H1 (cell line): ENCODE measurements at regions not wholly inside any gene's neighbourhood (a gene's known extent, or its start where the extent isn't known, plus 50 kb on each side); places are given as distances from the start of the nearest gene placed in this dataset.

Experiments used
- CTCF ChIA-PET: fragments of 300-600 bp; sonication (Branson Sonifier 250); formaldehyde crosslinking; loops from one replicate; lab custom pipeline; 2021; ENCODE audit not compliant: partially characterized antibody; lab: Charles Lee
- POLR2A ChIA-PET: fragments of 300-600 bp; sonication (Branson Sonifier 250); formaldehyde crosslinking; loops from one replicate; lab custom pipeline; 2021; ENCODE audit warnings: inconsistent platforms; ENCODE audit not compliant: partially characterized antibody; lab: Charles Lee
- DNase-seq, 2 experiments: peaks; one replicate each; pipeline versions ENCODE4 v3.0.0 to v3.0.0-alpha.2; 2010 to 2022; ENCODE audit warnings: low spot score in 2 of 2, low read depth in 1 of 2, mixed read lengths in 1 of 2
- FAIRE-seq: peaks from 2 replicates; lab custom pipeline; 2011; peaks lifted over from hg19 to GRCh38; lab: Jason Lieb, UNC
- H2AFZ ChIP-seq: 2 replicates; pipeline ENCODE4 v1.8.1; 2012; ENCODE audit warnings: low read length, inconsistent platforms
- H2AK5ac ChIP-seq: 2 replicates; pipeline ENCODE4 v1.6.1; 2013; ENCODE audit warnings: low read depth, low read length
- H2BK120ac ChIP-seq: replicated peaks from 2 replicates; pipeline ENCODE3; 2013; ENCODE audit warnings: low read depth, low read length, inconsistent platforms
- H2BK12ac ChIP-seq: 2 replicates; pipeline ENCODE4 v1.6.1; 2013; ENCODE audit warnings: low read depth, low read length
- H2BK15ac ChIP-seq: 2 replicates; pipeline ENCODE4 v1.6.1; 2013; ENCODE audit warnings: low read length
- H2BK20ac ChIP-seq: 2 replicates; pipeline ENCODE4 v1.6.1; 2013; ENCODE audit warnings: low read length
- H2BK5ac ChIP-seq: 2 replicates; pipeline ENCODE4 v1.6.1; 2013; ENCODE audit warnings: low read depth, low read length
- H3K14ac ChIP-seq: 2 replicates; pipeline ENCODE4 v1.6.1; 2013; ENCODE audit warnings: inconsistent platforms; ENCODE audit not compliant: insufficient read length
- H3K18ac ChIP-seq: 2 replicates; pipeline ENCODE4 v1.6.1; 2013; ENCODE audit warnings: low read length; ENCODE audit errors: extremely low read depth
- H3K23ac ChIP-seq: 2 replicates; pipeline ENCODE4 v1.6.1; 2013; ENCODE audit warnings: inconsistent platforms; ENCODE audit not compliant: insufficient read length
- H3K23me2 ChIP-seq: 2 replicates; pipeline ENCODE4 v1.6.1; 2013; ENCODE audit warnings: low read depth, low read length
- H3K27ac ChIP-seq: 2 replicates; pipeline ENCODE4 v1.6.1; 2011; ENCODE audit warnings: low read depth, low read length, inconsistent platforms
- H3K27me3 ChIP-seq, 4 experiments: replicated peaks in 1 of 4; 1 replicate in 1 of 4; 2 replicates in 3 of 4; pipeline versions ENCODE4 v1.6.1 to v1.8.1; 2011 to 2013; ENCODE audit warnings: low read length in 3 of 4, mild to moderate bottlenecking in 3 of 4, inconsistent platforms in 2 of 4, mixed read lengths in 2 of 4, moderate library complexity in 1 of 4; ENCODE audit not compliant: control insufficient read depth in 3 of 4, insufficient read depth in 3 of 4; ENCODE audit errors: extremely low read depth in 1 of 4
- H3K36me3 ChIP-seq, 4 experiments: 2 replicates each; pipeline versions ENCODE4 v1.6.1 to v1.8.1; 2011 to 2013; ENCODE audit warnings: mild to moderate bottlenecking in 4 of 4, low read length in 3 of 4, moderate library complexity in 2 of 4, control low read depth in 1 of 4, inconsistent platforms in 1 of 4; ENCODE audit not compliant: insufficient read depth in 4 of 4, control insufficient read depth in 2 of 4
- H3K4ac ChIP-seq: replicated peaks from 2 replicates; pipeline ENCODE3; 2013; ENCODE audit warnings: low read length, low read depth, mixed read lengths, inconsistent platforms; ENCODE audit not compliant: insufficient read length
- H3K4me1 ChIP-seq, 4 experiments: replicated peaks in 1 of 4; 1 replicate in 1 of 4; 2 replicates in 3 of 4; pipeline versions ENCODE4 v1.6.1 to v1.8.1; 2011 to 2013; ENCODE audit warnings: low read length in 3 of 4, inconsistent platforms in 2 of 4, mixed read lengths in 1 of 4; ENCODE audit not compliant: insufficient read depth in 4 of 4, control insufficient read depth in 3 of 4
- H3K4me2 ChIP-seq, 2 experiments: 2 replicates each; pipeline versions ENCODE4 v1.6.1 to v1.8.1; 2011 to 2013; ENCODE audit warnings: low read depth in 2 of 2, low read length in 2 of 2, control low read depth in 1 of 2, inconsistent platforms in 1 of 2, mild to moderate bottlenecking in 1 of 2; ENCODE audit not compliant: insufficient read depth in 1 of 2
- H3K4me3 ChIP-seq, 4 experiments: fragments of 200-600, 300-600 bp in 1 of 4; sonication (generic), shearing (Covaris generic), sonication (Bioruptor Twin) in 1 of 4; 2 replicates each; pipeline versions ENCODE4 v1.5.1 to v1.8.1; 2011 to 2016; ENCODE audit warnings: low read length in 4 of 4, low read depth in 3 of 4, control low read depth in 2 of 4, inconsistent platforms in 2 of 4, mild to moderate bottlenecking in 2 of 4, mixed read lengths in 1 of 4, moderate library complexity in 1 of 4; ENCODE audit not compliant: insufficient read depth in 2 of 4; ENCODE audit errors: extremely low read depth in 1 of 4
- H3K56ac ChIP-seq: replicated peaks from 2 replicates; pipeline ENCODE3; 2013; ENCODE audit warnings: low read depth, mild to moderate bottlenecking, mixed read lengths, low read length, inconsistent platforms; ENCODE audit not compliant: insufficient read length
- H3K79me1 ChIP-seq: 2 replicates; pipeline ENCODE4 v1.6.1; 2013; ENCODE audit warnings: low read depth, low read length, control low read depth
- H3K79me2 ChIP-seq, 2 experiments: 2 replicates each; pipeline versions ENCODE4 v1.6.1 to v1.8.1; 2012 to 2013; ENCODE audit warnings: low read length in 2 of 2, mild to moderate bottlenecking in 2 of 2, inconsistent platforms in 1 of 2; ENCODE audit not compliant: insufficient read depth in 2 of 2, control insufficient read depth in 1 of 2
- H3K9ac ChIP-seq, 4 experiments: replicated peaks in 1 of 4; 1 replicate in 1 of 4; 2 replicates in 3 of 4; pipeline versions ENCODE4 v1.6.1 to v1.8.1; 2011 to 2013; ENCODE audit warnings: low read depth in 3 of 4, low read length in 3 of 4, control low read depth in 2 of 4, mild to moderate bottlenecking in 2 of 4, moderate library complexity in 2 of 4, inconsistent platforms in 1 of 4; ENCODE audit errors: extremely low read depth in 1 of 4
- H3K9me3 ChIP-seq, 2 experiments: 2 replicates each; pipeline versions ENCODE4 v1.6.1 to v1.8.1; 2012 to 2013; ENCODE audit warnings: mild to moderate bottlenecking in 2 of 2, moderate library complexity in 2 of 2, control low read depth in 1 of 2, inconsistent platforms in 1 of 2, low read depth in 1 of 2, low read length in 1 of 2, mixed read lengths in 1 of 2; ENCODE audit not compliant: insufficient read depth in 2 of 2
- H4K20me1 ChIP-seq, 2 experiments: replicated peaks in 1 of 2; 2 replicates each; pipeline versions ENCODE3 to v1.8.1; 2011 to 2013; ENCODE audit warnings: inconsistent platforms in 2 of 2, low read length in 2 of 2, mild to moderate bottlenecking in 1 of 2; ENCODE audit not compliant: insufficient read depth in 2 of 2, control insufficient read depth in 1 of 2
- H4K5ac ChIP-seq: 2 replicates; pipeline ENCODE4 v1.6.1; 2013; ENCODE audit warnings: low read length, low read depth, mixed read lengths, inconsistent platforms; ENCODE audit not compliant: insufficient read length
- H4K8ac ChIP-seq: 2 replicates; pipeline ENCODE4 v1.8.0; 2013; ENCODE audit warnings: mild to moderate bottlenecking, moderate library complexity, low read length, inconsistent platforms; ENCODE audit not compliant: insufficient read depth; ENCODE audit errors: extremely low read depth
- H4K91ac ChIP-seq: replicated peaks from 2 replicates; pipeline ENCODE3; 2013; ENCODE audit warnings: low read length, mixed read lengths, inconsistent platforms; ENCODE audit not compliant: insufficient read length
- ASH2L ChIP-seq: fragments of 200-600, 300-600 bp; sonication (generic); IDR thresholded peaks from one replicate; pipeline ENCODE4 v1.7.1; 2017; ENCODE audit warnings: low read length
- CBX8 ChIP-seq: fragments of 300-800, 300-1000 bp; sonication (generic); IDR thresholded peaks from 2 replicates; pipeline ENCODE4 v1.7.1; 2016; ENCODE audit warnings: low read depth, low read length, borderline replicate concordance
- CTBP2 ChIP-seq: IDR thresholded peaks from 2 replicates; pipeline ENCODE4 v1.7.0; 2011; ENCODE audit warnings: borderline replicate concordance, mild to moderate bottlenecking, moderate library complexity, mixed read lengths, low read length; ENCODE audit not compliant: insufficient read depth, insufficient read length
- EP300 ChIP-seq, 2 experiments: IDR thresholded peaks; 1 replicate in 1 of 2; 2 replicates in 1 of 2; pipeline ENCODE4 v1.6.1; 2011 to 2012; ENCODE audit warnings: low read depth in 2 of 2, low read length in 2 of 2, mild to moderate bottlenecking in 2 of 2, borderline replicate concordance in 1 of 2, inconsistent platforms in 1 of 2, moderate library complexity in 1 of 2
- GABPA ChIP-seq: IDR thresholded peaks from 2 replicates; pipeline ENCODE4 v1.6.1; 2011; ENCODE audit warnings: mild to moderate bottlenecking, low read length, moderate library complexity, borderline replicate concordance; ENCODE audit not compliant: insufficient read depth
- JUND ChIP-seq: IDR thresholded peaks from 2 replicates; pipeline ENCODE4 v1.6.1; 2011; ENCODE audit warnings: mild to moderate bottlenecking, improper control_type of control experiment, low read length
- KDM5A ChIP-seq: fragments of 200-600 bp; IDR thresholded peaks from 2 replicates; pipeline ENCODE4 v1.7.1; 2012; ENCODE audit warnings: mild to moderate bottlenecking, low read length, inconsistent platforms, mixed read lengths
- PHF8 ChIP-seq: fragments of 200-600 bp; sonication (generic); conservative IDR thresholded peaks from 2 replicates; pipeline ENCODE4 v1.7.1; 2012; ENCODE audit warnings: low read depth, mild to moderate bottlenecking, inconsistent platforms, low read length, moderate library complexity
- RXRA ChIP-seq: IDR thresholded peaks from 2 replicates; pipeline ENCODE4 v1.6.1; 2011; ENCODE audit warnings: low read depth, mild to moderate bottlenecking, low read length, moderate library complexity; ENCODE audit not compliant: insufficient read depth
- SIN3A ChIP-seq, 2 experiments: IDR thresholded peaks in 1 of 2; conservative IDR thresholded peaks in 1 of 2; 2 replicates each; pipeline ENCODE4 v1.6.1; 2011 to 2012; ENCODE audit warnings: low read length in 2 of 2, improper control_type of control experiment in 1 of 2, low read depth in 1 of 2, mild to moderate bottlenecking in 1 of 2
- SIX5 ChIP-seq: IDR thresholded peaks from 2 replicates; pipeline ENCODE4 v1.6.1; 2011; ENCODE audit warnings: mild to moderate bottlenecking, low read depth, low read length
- ZNF274 ChIP-seq: IDR thresholded peaks from 2 replicates; pipeline ENCODE4 v1.7.0; 2012; ENCODE audit warnings: low read length, borderline replicate concordance; ENCODE audit errors: extremely low read depth
- WGBS, 2 experiments: shearing (Covaris generic) in 1 of 2; methylation state at CpG; one replicate each; pipeline versions ENCODE4 v1.1.6 to v1.1.7; 2013 to 2015; ENCODE audit warnings: low lambda C conversion rate in 2 of 2, mixed read lengths in 2 of 2, inconsistent platforms in 1 of 2, low coverage in 1 of 2, missing lambda C conversion rate in 1 of 2; ENCODE audit not compliant: insufficient replicate concordance in 2 of 2, insufficient coverage in 1 of 2, insufficient read length in 1 of 2; ENCODE audit errors: extremely low coverage in 1 of 2, missing lambda C conversion rate in 1 of 2; 5-methylcytosine and 5-hydroxymethylcytosine counted together
- TF ChIP-seq, protein P1 (sequence below): IDR thresholded peaks from 2 replicates; pipeline ENCODE4 v1.6.1; 2012; ENCODE audit warnings: low read length, inconsistent platforms

GRCh38 chr1:87949711-87950110, 621.0 kb downstream of the LMO4 start:
- H3K4ac ChIP-seq, result no peak overlapping the region
- no peak overlapping the region for H2BK5ac ChIP-seq
- no peaks in the 10 kb centered on the region for H3K27me3 ChIP-seq
- no peak for DNase-seq
- FAIRE-seq, result no peak
- peaks cover 0 to 5% (median 3%) of the 10 kb centered on the region in 4 experiments; a peak in 4 of 7 replicates for H3K4me1 ChIP-seq
- no peak overlapping the region for H4K5ac ChIP-seq
- H4K8ac ChIP-seq, result no peak overlapping the region
- no peaks in the 10 kb centered on the region for H3K79me2 ChIP-seq
- H2BK15ac ChIP-seq, result no peak overlapping the region
- H3K79me1 ChIP-seq, result no peaks in the 10 kb centered on the region
- no peak overlapping the region for H2BK20ac ChIP-seq
- WGBS, 2 experiments, result 61% methylated on average over 3 of the region's 3 CpGs; no CpG with 5 or more reads in 1 of the 2 experiments
- CTCF ChIA-PET, result no interaction called here
- H3K56ac ChIP-seq, result no peak overlapping the region
- no peak overlapping the region for H3K4me2 ChIP-seq
- H4K20me1 ChIP-seq, result no peaks in the 10 kb centered on the region
- no peak overlapping the region for H3K18ac ChIP-seq
- no peaks in the 10 kb centered on the region; a peak in 1 of 8 replicates for H3K36me3 ChIP-seq
- no peaks in the 10 kb centered on the region for H3K9me3 ChIP-seq
- no peak overlapping the region for H4K91ac ChIP-seq
- no peaks in the 10 kb centered on the region; the same call in 1 of the 2 replicates for H3K23me2 ChIP-seq
- no peak overlapping the region for H3K4me3 ChIP-seq
- POLR2A ChIA-PET, result no interaction called here
- H3K9ac ChIP-seq, result no peak overlapping the region
- H3K27ac ChIP-seq, result no peak overlapping the region
- no peak overlapping the region for H2AFZ ChIP-seq
- H2BK12ac ChIP-seq, result no peak overlapping the region
- no peak overlapping the region for H3K14ac ChIP-seq
- H2BK120ac ChIP-seq, result no peak overlapping the region
- H2AK5ac ChIP-seq, result no peak overlapping the region
- H3K23ac ChIP-seq, result no peak overlapping the region
- TF ChIP-seq, protein P1, sequence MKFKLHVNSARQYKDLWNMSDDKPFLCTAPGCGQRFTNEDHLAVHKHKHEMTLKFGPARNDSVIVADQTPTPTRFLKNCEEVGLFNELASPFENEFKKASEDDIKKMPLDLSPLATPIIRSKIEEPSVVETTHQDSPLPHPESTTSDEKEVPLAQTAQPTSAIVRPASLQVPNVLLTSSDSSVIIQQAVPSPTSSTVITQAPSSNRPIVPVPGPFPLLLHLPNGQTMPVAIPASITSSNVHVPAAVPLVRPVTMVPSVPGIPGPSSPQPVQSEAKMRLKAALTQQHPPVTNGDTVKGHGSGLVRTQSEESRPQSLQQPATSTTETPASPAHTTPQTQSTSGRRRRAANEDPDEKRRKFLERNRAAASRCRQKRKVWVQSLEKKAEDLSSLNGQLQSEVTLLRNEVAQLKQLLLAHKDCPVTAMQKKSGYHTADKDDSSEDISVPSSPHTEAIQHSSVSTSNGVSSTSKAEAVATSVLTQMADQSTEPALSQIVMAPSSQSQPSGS, result no peak
- TF ChIP-seq PHF8 (no peak), RXRA (no peak), JUND (no peak), CBX8 (no peak), ZNF274 (no peak), EP300 (IDR thresholded peaks at IDR 0.05; ENCODE audit: borderline replicate concordance in 1 of 2, low read depth in 2 of 2, low read length in 2 of 2) (no peak), KDM5A (no peak), GABPA (no peak), SIN3A (conservative IDR thresholded peaks at IDR 0.05 in 1 of 2, IDR thresholded peaks at IDR 0.05 in 1 of 2; ENCODE audit: low read depth in 1 of 2, low read length in 2 of 2) (no peak), ASH2L (no peak), SIX5 (no peak), CTBP2 (no peak)
